Keratinocyte (primary cell): ENCODE measurements at regions not wholly inside any gene's neighbourhood (a gene's known extent, or its start where the extent isn't known, plus 50 kb on each side); places are given as distances from the start of the nearest gene placed in this dataset.

Experiments used
- DNase-seq: peaks from one replicate; pipeline ENCODE4 v3.0.0-alpha.2; 2011; ENCODE audit warnings: low read depth, missing footprints, low spot score
- FAIRE-seq: peaks from 2 replicates; lab custom pipeline; 2011; peaks lifted over from hg19 to GRCh38; lab: Jason Lieb, UNC
- H2AFZ ChIP-seq: 2 replicates; pipeline ENCODE4 v1.6.0; 2012; ENCODE audit warnings: low read length, control low read depth, inconsistent platforms; ENCODE audit not compliant: control insufficient read depth
- H3K27ac ChIP-seq: 2 replicates; pipeline ENCODE4 v1.5.1; 2011; ENCODE audit warnings: low read length; ENCODE audit not compliant: control insufficient read depth, insufficient read depth
- H3K27me3 ChIP-seq: 3 replicates; pipeline ENCODE4 v1.6.0; 2011; ENCODE audit warnings: low read length; ENCODE audit not compliant: control insufficient read depth, insufficient read depth; ENCODE audit errors: extremely low read depth
- H3K36me3 ChIP-seq, 2 experiments: 2 replicates in 1 of 2; 3 replicates in 1 of 2; pipeline ENCODE4 v1.5.1; 2011; ENCODE audit warnings: low read length in 2 of 2, mild to moderate bottlenecking in 1 of 2; ENCODE audit not compliant: control insufficient read depth in 2 of 2, insufficient read depth in 2 of 2; ENCODE audit errors: extremely low read depth in 1 of 2
- H3K4me1 ChIP-seq: 3 replicates; pipeline ENCODE4 v1.5.1; 2011; ENCODE audit warnings: low read length; ENCODE audit not compliant: control insufficient read depth, insufficient read depth; ENCODE audit errors: extremely low read depth
- H3K4me2 ChIP-seq: 3 replicates; pipeline ENCODE4 v1.6.0; 2011; ENCODE audit warnings: low read depth, low read length; ENCODE audit not compliant: control insufficient read depth, insufficient read depth; ENCODE audit errors: extremely low read depth
- H3K4me3 ChIP-seq, 3 experiments: fragments of 200-600 bp in 1 of 3; sonication (generic) in 1 of 3; 2 replicates in 2 of 3; 3 replicates in 1 of 3; pipeline ENCODE4 v1.5.1; 2011 to 2016; ENCODE audit warnings: low read length in 3 of 3, mild to moderate bottlenecking in 3 of 3, control low read depth in 2 of 3, inconsistent platforms in 1 of 3, low read depth in 1 of 3, mixed read lengths in 1 of 3, mixed run types in 1 of 3, moderate library complexity in 1 of 3; ENCODE audit not compliant: control insufficient read depth in 2 of 3, insufficient read depth in 2 of 3; ENCODE audit errors: extremely low read depth in 1 of 3
- H3K79me2 ChIP-seq: 2 replicates; pipeline ENCODE4 v1.6.0; 2012; ENCODE audit warnings: low read length; ENCODE audit not compliant: control insufficient read depth, insufficient read depth
- H3K9ac ChIP-seq: 3 replicates; pipeline ENCODE4 v1.6.0; 2011; ENCODE audit warnings: low read length; ENCODE audit not compliant: control insufficient read depth, insufficient read depth; ENCODE audit errors: extremely low read depth
- H3K9me1 ChIP-seq: 3 replicates; pipeline ENCODE4 v1.6.0; 2011; ENCODE audit warnings: low read length; ENCODE audit not compliant: control insufficient read depth, insufficient read depth; ENCODE audit errors: extremely low read depth
- H3K9me3 ChIP-seq: 2 replicates; pipeline ENCODE4 v1.5.1; 2012; ENCODE audit warnings: low read depth, low read length; ENCODE audit not compliant: control insufficient read depth
- H4K20me1 ChIP-seq: 3 replicates; pipeline ENCODE4 v1.6.0; 2011; ENCODE audit warnings: low read length; ENCODE audit not compliant: control insufficient read depth, insufficient read depth; ENCODE audit errors: extremely low read depth
- CTCF ChIP-seq, 3 experiments: IDR thresholded peaks in 1 of 3; conservative IDR thresholded peaks in 1 of 3; optimal IDR thresholded peaks in 1 of 3; 2 replicates in 2 of 3; 3 replicates in 1 of 3; pipeline versions ENCODE3 to v1.5.1; 2011; ENCODE audit warnings: low read length in 3 of 3, mild to moderate bottlenecking in 3 of 3, moderate library complexity in 2 of 3, control low read depth in 1 of 3, inconsistent platforms in 1 of 3; ENCODE audit not compliant: insufficient read depth in 2 of 3; ENCODE audit errors: extremely low read depth in 1 of 3
- EZH2 ChIP-seq: IDR thresholded peaks from one replicate; pipeline ENCODE4 v1.6.1; 2012; ENCODE audit warnings: inconsistent platforms, mild to moderate bottlenecking, low read length, moderate library complexity
- dilution Hi-C: fragments of 300-500 bp; cut with MboI; formaldehyde crosslinking; loops from one replicate; pipeline ENCODE4 v1.7.0; 2020; ENCODE audit warnings: low sequenced_read_pairs; ENCODE audit not compliant: extremely low pct_ligation_motif_present

GRCh38 chr3:132892956-132893355, 145.2 kb upstream of the TMEM108 start:
- Histone ChIP-seq H3K4me2 (no peak overlapping the region), H3K9me3 (no peaks in the 10 kb centered on the region), H3K36me3 (no peaks in the 10 kb centered on the region), H3K27me3 (no peaks in the 10 kb centered on the region), H2AFZ (no peak overlapping the region), H3K9ac (no peak overlapping the region), H3K27ac (no peak overlapping the region), H3K79me2 (no peaks in the 10 kb centered on the region), H4K20me1 (no peaks in the 10 kb centered on the region), H3K4me1 (no peaks in the 10 kb centered on the region), H3K4me3 (no peak overlapping the region), H3K9me1 (no peaks in the 10 kb centered on the region)
- TF ChIP-seq EZH2: no peak
- no peak for TF ChIP-seq CTCF (optimal IDR thresholded peaks at IDR 0.05 in 1 of 3, IDR thresholded peaks at IDR 0.05 in 1 of 3, conservative IDR thresholded peaks at IDR 0.05 in 1 of 3; ENCODE audit: extremely low read depth in 1 of 3, insufficient read depth in 2 of 3, low read length in 3 of 3)
- dilution Hi-C loops: no loop called here
- DNase-seq (no peak), FAIRE-seq (no peak)

DNA sequence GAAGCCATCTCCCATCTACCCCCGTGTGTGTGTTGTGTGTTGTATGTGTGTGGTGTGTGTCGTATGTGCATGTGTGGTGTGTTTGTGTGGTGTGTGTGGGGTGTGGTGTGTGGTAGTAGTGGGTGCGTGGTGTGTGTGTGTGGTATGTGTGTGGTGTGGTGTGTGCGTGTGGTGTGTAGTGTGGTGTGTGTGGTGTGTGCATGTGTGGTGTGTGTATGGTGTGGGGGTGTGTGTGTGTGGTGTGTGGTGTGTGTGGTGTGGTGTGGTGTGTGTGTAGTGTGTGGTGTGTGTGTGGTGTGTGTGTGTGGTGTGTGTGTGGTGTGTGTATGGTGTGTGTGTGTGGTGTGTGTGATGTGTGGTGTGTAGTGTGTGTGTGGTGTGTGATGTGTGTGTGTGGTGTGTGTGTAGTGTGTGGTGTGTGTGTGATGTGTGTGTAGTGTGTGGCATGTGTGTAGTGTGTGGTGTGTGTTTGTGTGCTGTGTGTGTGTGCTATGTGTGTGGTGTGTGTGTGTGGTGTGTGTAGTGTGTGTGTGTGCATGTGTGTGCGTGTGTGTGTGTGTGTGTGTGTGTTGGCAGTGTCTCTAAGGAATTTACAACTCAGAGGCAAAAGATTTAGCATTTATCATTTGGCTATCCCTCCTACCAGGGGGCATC, 156.3 kb upstream of the TMEM108 start:
- Histone ChIP-seq H3K9ac (no peak overlapping the region), H3K79me2 (no peaks in the 10 kb centered on the region), H4K20me1 (no peaks in the 10 kb centered on the region), H3K36me3 (no peaks in the 10 kb centered on the region), H3K27ac (no peak overlapping the region), H3K9me3 (no peaks in the 10 kb centered on the region), H3K4me3 (no peak overlapping the region), H3K27me3 (no peaks in the 10 kb centered on the region), H3K4me1 (no peaks in the 10 kb centered on the region), H3K4me2 (no peak overlapping the region), H3K9me1 (no peaks in the 10 kb centered on the region), H2AFZ (no peak overlapping the region)
- TF ChIP-seq CTCF (optimal IDR thresholded peaks at IDR 0.05 in 1 of 3, IDR thresholded peaks at IDR 0.05 in 1 of 3, conservative IDR thresholded peaks at IDR 0.05 in 1 of 3; ENCODE audit: extremely low read depth in 1 of 3, insufficient read depth in 2 of 3, low read length in 3 of 3) (no peak), EZH2 (no peak)
- FAIRE-seq: no peak
- DNase-seq: no peak
- dilution Hi-C loops: no loop called here
